K562 (cell line): ENCODE measurements at regions not wholly inside any gene's neighbourhood (a gene's known extent, or its start where the extent isn't known, plus 50 kb on each side); places are given as distances from the start of the nearest gene placed in this dataset.

Source experiments
- HBP1 ChIP-seq: fragments of 450-650 bp; formaldehyde crosslinking; IDR thresholded peaks from 2 replicates; pipeline ENCODE4 v1.4.0; 2022; ENCODE audit warnings: missing genetic modification characterization
- KLF1 ChIP-seq: fragments of 450-650 bp; IDR thresholded peaks from 2 replicates; pipeline ENCODE4 v1.6.1; 2016; ENCODE audit warnings: missing genetic modification characterization, missing compliant biosample characterization
- REST ChIP-seq, 2 experiments: fragments of 450-650 bp; formaldehyde crosslinking in 1 of 2; IDR thresholded peaks; 2 replicates each; pipeline versions ENCODE4 v1.4.0 to v1.6.1; 2014 to 2020; ENCODE audit warnings: mild to moderate bottlenecking in 2 of 2, borderline replicate concordance in 1 of 2, low read depth in 1 of 2
- RFX5 ChIP-seq: IDR thresholded peaks from 2 replicates; pipeline ENCODE4 v1.6.1; 2011; ENCODE audit warnings: low read depth, mild to moderate bottlenecking, improper control_type of control experiment, low read length
- SMAD2 ChIP-seq: fragments of 150-350 bp; IDR thresholded peaks from 2 replicates; pipeline ENCODE4 v1.6.1; 2014; ENCODE audit warnings: low read depth, mild to moderate bottlenecking, low read length
- SP1 ChIP-seq: sonication (generic); formaldehyde crosslinking; IDR thresholded peaks from 2 replicates; pipeline ENCODE4 v1.8.1; 2022; ENCODE audit warnings: mild to moderate bottlenecking, missing genetic modification reagents
- USF2 ChIP-seq: sonication (generic); formaldehyde crosslinking; IDR thresholded peaks from 2 replicates; pipeline ENCODE4 v1.5.0; 2020; ENCODE audit warnings: missing genetic modification reagents
- ZNF232 ChIP-seq: sonication (generic); formaldehyde crosslinking; IDR thresholded peaks from 2 replicates; pipeline ENCODE4 v1.8.0; 2022; ENCODE audit warnings: mild to moderate bottlenecking, missing genetic modification reagents

- TF ChIP-seq SP1 (no peak), SMAD2 (no peak), KLF1 (tag) (no peak), RFX5 (no peak), REST (IDR thresholded peaks at IDR 0.05; ENCODE audit: borderline replicate concordance) (no peak), REST (CRISPR knock-in tag; IDR thresholded peaks at IDR 0.05; ENCODE audit: low read depth) (no peak), HBP1 (CRISPR knock-in tag) (no peak), USF2 (no peak), ZNF232 (CRISPR knock-in tag) (no peak)
Observed at GRCh38 chr14:43778570-43778936, 728.5 kb downstream of the FSCB start.
